ENCODE measurements at regions not wholly inside any gene's neighbourhood (a gene's known extent, or its start where the extent isn't known, plus 50 kb on each side); places are given as distances from the start of the nearest gene placed in this dataset.

GRCh38 chr11:115930886-115931547, 426.8 kb upstream of the CADM1 start:
- 74% methylated on average over 3 of the region's 3 CpGs; no CpG with 5 or more reads in 1 of the 2 donors for WGBS, 2 donors
- no peak overlapping the region for H3K4me3 ChIP-seq
- no peak for DNase-seq
- H3K36me3 ChIP-seq, result no peaks in the 10 kb centered on the region
- peaks cover 0 to 19% (median 0%) of the 10 kb centered on the region in 4 donors for H3K27me3 ChIP-seq
- peak overlapping the region in 1 of 4 donors; percentile 3 for H3K27ac ChIP-seq
- intact Hi-C loops (cut with DNase I), result no loop called here
- peaks cover 0 to 15% (median 0%) of the 10 kb centered on the region in 3 donors for H3K4me1 ChIP-seq
- TF ChIP-seq POLR2A (IDR thresholded peaks at IDR 0.05), result no peak
- TF ChIP-seq CTCF (IDR thresholded peaks at IDR 0.05), result no peak
- no peaks in the 10 kb centered on the region for H3K9me3 ChIP-seq

GRCh38 chr11:115930291-115930690, 426.1 kb upstream of the CADM1 start:
- H3K4me3 ChIP-seq, result no peak overlapping the region
- no peak for DNase-seq
- H3K27ac ChIP-seq, result no peak overlapping the region
- WGBS, 2 donors, result 31 to 35% methylated on average over 2 of the region's 2 CpGs
- no peaks in the 10 kb centered on the region for H3K9me3 ChIP-seq
- TF ChIP-seq CTCF (IDR thresholded peaks at IDR 0.05) (no peak), POLR2A (IDR thresholded peaks at IDR 0.05) (no peak)
- H3K4me1 ChIP-seq, result peaks cover 0 to 15% (median 0%) of the 10 kb centered on the region in 3 donors
- H3K36me3 ChIP-seq, result no peaks in the 10 kb centered on the region
- H3K27me3 ChIP-seq, result peaks cover 0 to 14% (median 0%) of the 10 kb centered on the region in 4 donors
- intact Hi-C loops (cut with DNase I), result no loop called here

GRCh38 chr11:115929618-115930129, 425.5 kb upstream of the CADM1 start:
- Histone ChIP-seq H3K36me3 (no peaks in the 10 kb centered on the region), H3K27me3 (peaks cover 0 to 13% (median 0%) of the 10 kb centered on the region in 4 donors), H3K27ac (no peak overlapping the region), H3K9me3 (no peaks in the 10 kb centered on the region), H3K4me1 (peaks cover 0 to 15% (median 0%) of the 10 kb centered on the region in 3 donors), H3K4me3 (no peak overlapping the region)
- TF ChIP-seq CTCF (IDR thresholded peaks at IDR 0.05), result no peak
- no peak for TF ChIP-seq POLR2A (IDR thresholded peaks at IDR 0.05)
- 47 to 52% methylated on average over 6 of the region's 6 CpGs for WGBS, 2 donors
- DNase-seq, result no peak
- intact Hi-C loops (cut with DNase I), result no loop called here

GRCh38 chr11:115928811-115929210, 424.6 kb upstream of the CADM1 start:
- WGBS, 2 donors, result 76 to 90% methylated on average over 2 of the region's 2 CpGs
- intact Hi-C loops (cut with DNase I), result no loop called here
- TF ChIP-seq POLR2A (IDR thresholded peaks at IDR 0.05), result no peak
- no peak for TF ChIP-seq CTCF (IDR thresholded peaks at IDR 0.05)

GRCh38 chr11:115927823-115928329, 423.7 kb upstream of the CADM1 start:
- Histone ChIP-seq H3K27ac (no peak overlapping the region), H3K27me3 (peaks cover 0 to 15% (median 0%) of the 10 kb centered on the region in 4 donors), H3K36me3 (no peaks in the 10 kb centered on the region), H3K4me3 (no peak overlapping the region), H3K9me3 (no peaks in the 10 kb centered on the region), H3K4me1 (peaks cover 0 to 15% (median 0%) of the 10 kb centered on the region in 3 donors)
- DNase-seq, result no peak
- WGBS, 2 donors, result 79 to 80% methylated on average over 6 to 8 of the region's 8 CpGs
- TF ChIP-seq CTCF (IDR thresholded peaks at IDR 0.05), result no peak
- no peak for TF ChIP-seq POLR2A (IDR thresholded peaks at IDR 0.05)
- intact Hi-C loops (cut with DNase I), result no loop called here

More at GRCh38 chr11:115928811-115929210, 424.6 kb upstream of the CADM1 start:
- no peak overlapping the region for H3K4me3 ChIP-seq
- H3K9me3 ChIP-seq, result no peaks in the 10 kb centered on the region
- peaks cover 0 to 15% (median 0%) of the 10 kb centered on the region in 3 donors for H3K4me1 ChIP-seq
- DNase-seq, result no peak
- peaks cover 0 to 13% (median 0%) of the 10 kb centered on the region in 4 donors for H3K27me3 ChIP-seq
- no peak overlapping the region for H3K27ac ChIP-seq
- H3K36me3 ChIP-seq, result no peaks in the 10 kb centered on the region

Measured in esophagus squamous epithelium (tissue), 5 donors.